ENCODE measurements at regions not wholly inside any gene's neighbourhood (a gene's known extent, or its start where the extent isn't known, plus 50 kb on each side); places are given as distances from the start of the nearest gene placed in this dataset.

DNA sequence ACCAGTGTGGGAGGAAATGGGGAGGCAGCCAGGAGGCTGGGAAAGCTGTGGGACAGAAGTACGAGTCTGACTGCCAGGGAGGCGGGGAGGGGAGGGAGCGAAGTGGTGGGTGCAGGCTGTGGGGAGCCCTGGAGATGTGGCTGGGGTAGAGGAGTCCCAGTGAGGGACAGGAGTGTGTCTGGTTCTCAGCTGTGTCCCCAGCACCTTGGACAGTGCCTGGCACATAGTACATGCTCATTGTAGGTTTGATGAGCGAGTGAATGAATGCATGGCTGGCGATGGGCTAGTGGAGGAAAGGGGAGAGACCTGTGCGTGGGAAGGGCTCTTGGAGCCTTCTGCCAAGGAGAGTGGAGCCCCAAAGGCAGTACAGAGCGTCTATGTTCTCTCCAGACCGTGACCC is 104.1 kb downstream of the SIK1 start:
- TF ChIP-seq, protein P1, sequence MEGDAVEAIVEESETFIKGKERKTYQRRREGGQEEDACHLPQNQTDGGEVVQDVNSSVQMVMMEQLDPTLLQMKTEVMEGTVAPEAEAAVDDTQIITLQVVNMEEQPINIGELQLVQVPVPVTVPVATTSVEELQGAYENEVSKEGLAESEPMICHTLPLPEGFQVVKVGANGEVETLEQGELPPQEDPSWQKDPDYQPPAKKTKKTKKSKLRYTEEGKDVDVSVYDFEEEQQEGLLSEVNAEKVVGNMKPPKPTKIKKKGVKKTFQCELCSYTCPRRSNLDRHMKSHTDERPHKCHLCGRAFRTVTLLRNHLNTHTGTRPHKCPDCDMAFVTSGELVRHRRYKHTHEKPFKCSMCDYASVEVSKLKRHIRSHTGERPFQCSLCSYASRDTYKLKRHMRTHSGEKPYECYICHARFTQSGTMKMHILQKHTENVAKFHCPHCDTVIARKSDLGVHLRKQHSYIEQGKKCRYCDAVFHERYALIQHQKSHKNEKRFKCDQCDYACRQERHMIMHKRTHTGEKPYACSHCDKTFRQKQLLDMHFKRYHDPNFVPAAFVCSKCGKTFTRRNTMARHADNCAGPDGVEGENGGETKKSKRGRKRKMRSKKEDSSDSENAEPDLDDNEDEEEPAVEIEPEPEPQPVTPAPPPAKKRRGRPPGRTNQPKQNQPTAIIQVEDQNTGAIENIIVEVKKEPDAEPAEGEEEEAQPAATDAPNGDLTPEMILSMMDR (IDR thresholded peaks at IDR 0.05): no peak
- no peak for TF ChIP-seq POLR2A (IDR thresholded peaks at IDR 0.05)
